BE2C (cell line): ENCODE measurements at regions not wholly inside any gene's neighbourhood (a gene's known extent, or its start where the extent isn't known, plus 50 kb on each side); places are given as distances from the start of the nearest gene placed in this dataset.

Experiments used
- DNase-seq: peaks from one replicate; pipeline ENCODE4 v3.0.0-alpha.2; 2020
- H3K27me3 ChIP-seq: fragments of 250-450 bp; sonication (Bioruptor Pico); 2 replicates; pipeline ENCODE4 v1.5.1; 2020; ENCODE audit warnings: mild to moderate bottlenecking
- H3K36me3 ChIP-seq: fragments of 250-450 bp; sonication (Bioruptor Pico); 2 replicates; pipeline ENCODE4 v1.5.1; 2020; ENCODE audit warnings: mild to moderate bottlenecking
- H3K4me1 ChIP-seq: fragments of 250-450 bp; sonication (Bioruptor Pico); 2 replicates; pipeline ENCODE4 v1.5.1; 2020
- H3K4me3 ChIP-seq: 2 replicates; pipeline ENCODE4 v1.5.1; 2011; ENCODE audit warnings: low read depth, low read length
- H3K9me3 ChIP-seq: fragments of 250-450 bp; sonication (Bioruptor Pico); 2 replicates; pipeline ENCODE4 v1.5.1; 2020
- TF ChIP-seq, protein P1 (sequence below): IDR thresholded peaks from 2 replicates; pipeline ENCODE4 v1.5.1; 2012; ENCODE audit warnings: mild to moderate bottlenecking, low read depth, low read length

DNA sequence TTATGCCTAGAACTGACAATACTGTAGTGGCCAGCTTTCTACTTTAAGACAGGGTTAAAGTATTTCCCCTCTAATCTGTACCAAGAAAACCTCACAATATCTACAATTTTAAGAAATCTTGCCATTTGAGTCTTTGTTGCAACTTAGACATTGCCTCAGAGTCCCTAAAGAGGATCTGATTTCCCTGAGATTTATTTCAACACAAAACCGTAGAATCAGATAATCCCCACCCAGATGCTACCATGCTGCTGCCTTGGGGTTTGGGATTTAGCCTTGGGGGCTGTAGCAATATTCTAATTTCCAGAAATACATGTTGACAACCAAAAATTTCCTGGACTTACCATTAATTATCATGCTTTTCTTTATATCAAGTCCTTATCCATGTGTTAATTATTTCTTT is 50.3 kb upstream of the DENND1B start:
- no peak for DNase-seq
- TF ChIP-seq, protein P1, sequence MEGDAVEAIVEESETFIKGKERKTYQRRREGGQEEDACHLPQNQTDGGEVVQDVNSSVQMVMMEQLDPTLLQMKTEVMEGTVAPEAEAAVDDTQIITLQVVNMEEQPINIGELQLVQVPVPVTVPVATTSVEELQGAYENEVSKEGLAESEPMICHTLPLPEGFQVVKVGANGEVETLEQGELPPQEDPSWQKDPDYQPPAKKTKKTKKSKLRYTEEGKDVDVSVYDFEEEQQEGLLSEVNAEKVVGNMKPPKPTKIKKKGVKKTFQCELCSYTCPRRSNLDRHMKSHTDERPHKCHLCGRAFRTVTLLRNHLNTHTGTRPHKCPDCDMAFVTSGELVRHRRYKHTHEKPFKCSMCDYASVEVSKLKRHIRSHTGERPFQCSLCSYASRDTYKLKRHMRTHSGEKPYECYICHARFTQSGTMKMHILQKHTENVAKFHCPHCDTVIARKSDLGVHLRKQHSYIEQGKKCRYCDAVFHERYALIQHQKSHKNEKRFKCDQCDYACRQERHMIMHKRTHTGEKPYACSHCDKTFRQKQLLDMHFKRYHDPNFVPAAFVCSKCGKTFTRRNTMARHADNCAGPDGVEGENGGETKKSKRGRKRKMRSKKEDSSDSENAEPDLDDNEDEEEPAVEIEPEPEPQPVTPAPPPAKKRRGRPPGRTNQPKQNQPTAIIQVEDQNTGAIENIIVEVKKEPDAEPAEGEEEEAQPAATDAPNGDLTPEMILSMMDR = no peak
- Histone ChIP-seq H3K4me3 (no peak overlapping the region), H3K36me3 (no peaks in the 10 kb centered on the region), H3K4me1 (no peaks in the 10 kb centered on the region; the same call in 1 of the 2 replicates), H3K9me3 (no peaks in the 10 kb centered on the region), H3K27me3 (no peaks in the 10 kb centered on the region)
